Activated B cell treated with CpG ODN at 0.5 μM for 24 hours (primary cell): ENCODE measurements at regions not wholly inside any gene's neighbourhood (a gene's known extent, or its start where the extent isn't known, plus 50 kb on each side); places are given as distances from the start of the nearest gene placed in this dataset.

Experiments used
- ATAC-seq: fragments of 200-7000 bp; cut with Tn5 transposase; one replicate; pipeline ENCODE4 v1.10.0; 2021; ENCODE audit warnings: low read depth, mild to moderate bottlenecking, moderate library complexity
- CTCF ChIA-PET: fragments of 350-600 bp; sonication (Branson Sonifier 250); formaldehyde crosslinking; loops from one replicate; lab custom pipeline; 2021; ENCODE audit warnings: antibody characterized with exemption; lab: Charles Lee
- POLR2A ChIA-PET: fragments of 350-600 bp; sonication (Branson Sonifier 250); formaldehyde crosslinking; loops from one replicate; lab custom pipeline; 2021; ENCODE audit warnings: antibody characterized with exemption; lab: Charles Lee
- DNase-seq: peaks from one replicate; pipeline ENCODE4 v3.0.0; 2022
- H3K27ac Mint-ChIP-seq: one replicate; pipeline ENCODE4 v1.8.0; 2020; ENCODE audit warnings: mixed read lengths
- H3K27me3 Mint-ChIP-seq: one replicate; pipeline ENCODE4 v1.8.0; 2021; ENCODE audit warnings: mixed read lengths
- H3K36me3 Mint-ChIP-seq: one replicate; pipeline ENCODE4 v1.8.0; 2021; ENCODE audit warnings: low read depth, mixed read lengths
- H3K4me1 Mint-ChIP-seq: one replicate; pipeline ENCODE4 v1.8.0; 2021; ENCODE audit warnings: mixed read lengths
- H3K4me3 Mint-ChIP-seq: one replicate; pipeline ENCODE4 v1.8.0; 2020; ENCODE audit warnings: mild to moderate bottlenecking, mixed read lengths
- H3K9me3 Mint-ChIP-seq: one replicate; pipeline ENCODE4 v1.8.0; 2020; ENCODE audit warnings: mixed read lengths
- intact Hi-C: fragments of 100-400 bp; cut with micrococcal nuclease; formaldehyde crosslinking; loops from one replicate; pipeline ENCODE4 v1.15.1; 2024
- TF ChIP-seq, protein P1 (sequence below): fragments of 200-600 bp; IDR thresholded peaks from one replicate; pipeline ENCODE4 v1.8.0; 2022; ENCODE audit warnings: antibody characterized with exemption, mild to moderate bottlenecking

DNA sequence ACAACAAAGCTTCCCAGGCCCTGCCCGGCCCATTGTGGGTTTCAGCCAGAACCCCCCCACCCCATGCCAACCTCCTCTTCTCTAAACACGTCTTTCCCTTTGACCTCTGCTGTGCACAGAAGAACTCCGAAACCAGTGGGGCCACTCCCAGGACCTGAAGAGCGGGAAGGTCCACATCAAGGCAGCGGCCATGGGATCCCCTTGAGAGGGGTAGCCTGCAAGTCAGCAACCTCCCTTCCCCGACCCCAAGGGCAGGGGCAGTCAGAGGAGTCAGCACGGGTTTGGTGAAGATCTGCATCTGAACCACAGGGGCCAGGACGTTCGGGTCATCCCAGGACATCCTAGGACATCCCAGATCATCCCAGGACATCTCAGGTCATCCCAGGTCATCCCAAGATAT, 379.9 kb upstream of the IRX4 start:
- H3K27me3 Mint-ChIP-seq = no peaks in the 10 kb centered on the region
- H3K27ac Mint-ChIP-seq = no peak overlapping the region
- no peak overlapping the region for H3K4me3 Mint-ChIP-seq
- ATAC-seq (no peak), DNase-seq (no peak)
- no peaks in the 10 kb centered on the region for H3K4me1 Mint-ChIP-seq
- intact Hi-C loops = no loop called here
- ChIA-PET CTCF (no interaction called here), POLR2A (no interaction called here)
- TF ChIP-seq, protein P1, sequence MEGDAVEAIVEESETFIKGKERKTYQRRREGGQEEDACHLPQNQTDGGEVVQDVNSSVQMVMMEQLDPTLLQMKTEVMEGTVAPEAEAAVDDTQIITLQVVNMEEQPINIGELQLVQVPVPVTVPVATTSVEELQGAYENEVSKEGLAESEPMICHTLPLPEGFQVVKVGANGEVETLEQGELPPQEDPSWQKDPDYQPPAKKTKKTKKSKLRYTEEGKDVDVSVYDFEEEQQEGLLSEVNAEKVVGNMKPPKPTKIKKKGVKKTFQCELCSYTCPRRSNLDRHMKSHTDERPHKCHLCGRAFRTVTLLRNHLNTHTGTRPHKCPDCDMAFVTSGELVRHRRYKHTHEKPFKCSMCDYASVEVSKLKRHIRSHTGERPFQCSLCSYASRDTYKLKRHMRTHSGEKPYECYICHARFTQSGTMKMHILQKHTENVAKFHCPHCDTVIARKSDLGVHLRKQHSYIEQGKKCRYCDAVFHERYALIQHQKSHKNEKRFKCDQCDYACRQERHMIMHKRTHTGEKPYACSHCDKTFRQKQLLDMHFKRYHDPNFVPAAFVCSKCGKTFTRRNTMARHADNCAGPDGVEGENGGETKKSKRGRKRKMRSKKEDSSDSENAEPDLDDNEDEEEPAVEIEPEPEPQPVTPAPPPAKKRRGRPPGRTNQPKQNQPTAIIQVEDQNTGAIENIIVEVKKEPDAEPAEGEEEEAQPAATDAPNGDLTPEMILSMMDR = no peak
- no peaks in the 10 kb centered on the region for H3K36me3 Mint-ChIP-seq
- H3K9me3 Mint-ChIP-seq = no peaks in the 10 kb centered on the region

DNA sequence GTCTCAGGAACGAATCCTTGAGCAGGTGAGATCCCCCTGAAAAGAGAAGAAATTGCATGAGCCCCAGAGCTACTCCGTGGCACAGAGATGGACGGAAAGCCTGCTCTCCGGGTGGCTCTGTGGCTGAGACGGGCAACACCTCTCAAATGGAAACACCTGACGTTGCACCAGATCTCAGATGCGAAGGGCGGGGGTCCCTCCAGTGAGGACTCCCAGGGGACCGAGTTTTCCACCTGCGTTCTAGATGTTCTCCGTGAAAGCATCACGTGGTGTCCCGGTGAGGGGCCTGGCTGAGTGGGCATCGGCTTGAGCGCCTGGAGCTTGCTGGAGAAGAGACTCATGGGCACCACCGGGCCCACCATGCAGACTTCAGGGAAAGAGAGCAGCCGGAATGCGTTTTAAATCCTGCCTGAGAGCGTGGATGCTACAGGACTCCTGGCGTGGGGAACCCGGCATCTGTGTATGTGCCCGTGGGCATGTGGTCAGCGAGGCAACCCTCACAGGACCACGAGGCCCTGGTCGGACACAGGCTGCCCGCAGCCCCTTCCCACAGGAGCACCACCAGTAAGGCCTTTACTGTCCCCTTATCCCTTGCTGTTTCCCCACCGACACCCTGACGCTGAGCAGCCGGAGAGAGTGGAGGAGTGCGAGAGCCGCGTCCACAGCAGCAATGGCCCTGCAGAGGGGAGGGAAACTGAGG, 378.4 kb upstream of the IRX4 start:
- CTCF ChIA-PET = no interaction called here
- H3K27ac Mint-ChIP-seq = no peak overlapping the region
- DNase-seq (no peak), ATAC-seq (no peak)
- no peaks in the 10 kb centered on the region for H3K36me3 Mint-ChIP-seq
- POLR2A ChIA-PET = no interaction called here
- H3K4me1 Mint-ChIP-seq = no peaks in the 10 kb centered on the region
- no peaks in the 10 kb centered on the region for H3K27me3 Mint-ChIP-seq
- TF ChIP-seq, protein P1 = no peak
- H3K4me3 Mint-ChIP-seq = no peak overlapping the region
- intact Hi-C loops = no loop called here
- no peaks in the 10 kb centered on the region for H3K9me3 Mint-ChIP-seq

DNA sequence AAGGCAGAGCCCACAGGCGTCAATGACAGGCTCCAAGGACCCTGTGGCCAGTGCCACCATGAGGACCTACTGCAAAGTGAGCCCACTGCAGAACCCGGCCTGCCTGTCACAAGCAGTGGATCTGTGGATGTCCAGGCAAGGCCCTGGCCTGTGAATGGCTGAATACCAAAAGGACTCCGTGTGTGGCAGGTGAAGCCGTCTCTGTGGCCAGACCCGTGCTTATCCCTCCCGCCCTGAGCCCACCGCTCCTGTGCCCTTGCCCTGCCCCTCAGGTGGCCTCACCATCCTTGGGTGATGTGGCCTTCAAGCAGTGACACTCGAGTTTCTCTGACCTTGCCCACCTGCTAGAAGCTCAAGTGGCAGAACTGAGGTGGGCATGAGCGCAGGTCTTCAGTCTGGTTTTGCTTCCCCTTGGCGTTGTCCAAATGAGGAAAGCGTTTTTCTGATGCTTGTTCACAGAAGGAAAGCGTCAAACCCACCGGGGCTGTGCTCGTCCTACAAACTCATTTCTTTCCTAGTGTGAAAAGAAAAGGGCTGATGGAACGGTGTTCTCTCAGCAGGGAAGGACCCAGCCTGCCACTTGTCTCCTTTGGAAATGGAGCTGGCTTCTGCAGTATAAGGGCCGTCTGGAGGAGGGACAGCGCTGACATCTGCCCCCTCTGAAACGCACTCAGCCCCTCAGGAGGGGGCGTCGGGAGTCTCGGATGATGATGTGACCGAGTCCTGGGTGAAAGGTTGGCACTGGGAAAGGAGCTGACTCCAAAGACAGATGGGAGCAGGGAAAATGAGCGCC, 377.7 kb upstream of the IRX4 start:
- Mint-ChIP-seq H3K27me3 (no peaks in the 10 kb centered on the region), H3K4me1 (no peaks in the 10 kb centered on the region), H3K9me3 (no peaks in the 10 kb centered on the region), H3K4me3 (no peak overlapping the region), H3K27ac (no peak overlapping the region), H3K36me3 (no peaks in the 10 kb centered on the region)
- ChIA-PET POLR2A (no interaction called here), CTCF (no interaction called here)
- intact Hi-C loops = no loop called here
- TF ChIP-seq, protein P1 = no peak
- DNase-seq = no peak
- no peak for ATAC-seq

DNA sequence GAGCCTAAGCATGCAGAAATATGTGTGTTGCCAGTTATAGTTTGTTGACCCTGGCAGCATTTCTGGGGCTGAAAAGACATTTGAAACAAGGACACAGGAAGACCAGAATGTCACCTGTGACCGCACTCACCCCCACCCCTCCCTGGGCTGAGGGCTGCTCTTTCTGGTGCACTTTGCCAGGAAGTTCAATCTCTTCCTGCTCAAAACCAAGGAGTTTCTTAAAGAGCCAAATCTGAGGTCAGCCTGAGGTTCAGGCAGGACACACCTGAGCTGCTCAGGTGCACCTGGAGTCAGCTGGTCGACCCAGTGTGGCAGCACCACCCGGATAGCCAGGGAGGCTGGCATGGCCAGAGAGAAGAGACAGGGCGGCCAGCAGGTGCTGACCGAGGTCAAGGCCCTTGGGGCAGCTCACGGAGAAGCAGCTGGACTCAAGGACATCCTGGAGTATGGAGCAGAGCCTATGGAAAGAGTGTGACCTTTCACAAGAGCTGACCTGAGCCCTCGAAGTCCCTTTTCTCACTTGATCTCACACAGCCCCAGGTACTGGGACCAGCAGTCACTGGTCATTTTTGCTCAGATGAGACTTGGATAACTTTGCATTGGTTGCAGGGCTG, 376.9 kb upstream of the IRX4 start:
- H3K4me1 Mint-ChIP-seq = no peaks in the 10 kb centered on the region
- TF ChIP-seq, protein P1 = no peak
- ChIA-PET POLR2A (no interaction called here), CTCF (no interaction called here)
- no peaks in the 10 kb centered on the region for H3K36me3 Mint-ChIP-seq
- no peaks in the 10 kb centered on the region for H3K27me3 Mint-ChIP-seq
- no peak for DNase-seq
- no peak overlapping the region for H3K27ac Mint-ChIP-seq
- H3K4me3 Mint-ChIP-seq = no peak overlapping the region
- H3K9me3 Mint-ChIP-seq = no peaks in the 10 kb centered on the region
- intact Hi-C loops = no loop called here
- no peak for ATAC-seq

DNA sequence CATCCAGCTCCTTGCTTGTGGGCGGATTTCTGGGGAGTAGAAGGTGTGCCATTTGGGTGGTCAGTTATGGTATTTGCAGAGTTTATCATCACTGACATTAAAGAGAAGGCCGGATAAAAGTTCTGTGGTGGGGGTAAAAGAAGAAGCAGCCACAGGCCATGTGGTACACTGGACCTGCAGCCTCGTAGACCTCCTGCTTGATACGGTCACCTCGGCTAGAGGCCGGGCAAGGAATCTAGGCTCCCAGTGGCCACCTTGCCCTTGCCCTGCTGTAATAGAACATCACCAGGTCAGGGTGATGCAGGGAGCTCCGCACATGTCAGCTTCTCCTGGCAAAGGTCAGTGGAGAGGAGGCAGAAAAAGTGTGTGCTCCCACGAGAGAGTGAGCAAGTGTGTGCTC, 376.1 kb upstream of the IRX4 start:
- CTCF ChIA-PET = no interaction called here
- intact Hi-C loops = no loop called here
- H3K4me1 Mint-ChIP-seq = no peaks in the 10 kb centered on the region
- H3K36me3 Mint-ChIP-seq = no peaks in the 10 kb centered on the region
- no peaks in the 10 kb centered on the region for H3K27me3 Mint-ChIP-seq
- ATAC-seq (no peak), DNase-seq (no peak)
- no peak overlapping the region for H3K27ac Mint-ChIP-seq
- POLR2A ChIA-PET = no interaction called here
- TF ChIP-seq, protein P1 = no peak
- no peak overlapping the region for H3K4me3 Mint-ChIP-seq
- no peaks in the 10 kb centered on the region for H3K9me3 Mint-ChIP-seq
